Panc1 (cell line): ENCODE measurements at regions not wholly inside any gene's neighbourhood (a gene's known extent, or its start where the extent isn't known, plus 50 kb on each side); places are given as distances from the start of the nearest gene placed in this dataset.

Experiments used
- ATAC-seq: fragments of 200-7000 bp; cut with Tn5 transposase; 2 replicates; pipeline ENCODE4 v1.9.1; 2020; ENCODE audit warnings: mild to moderate bottlenecking, moderate library complexity
- BruUV-seq: library from RNA; stranded (reverse); fragments of 400-500 nt; replicated peaks from 2 replicates; lab custom pipeline; 2021; lab: Mats Ljungman, UMichigan
- CTCF ChIA-PET: fragments of 300-600 bp; sonication (Branson Sonifier 250); formaldehyde crosslinking; loops from one replicate; lab custom pipeline; 2022; ENCODE audit warnings: antibody characterized with exemption; lab: Charles Lee
- POLR2A ChIA-PET: fragments of 300-600 bp; sonication (Branson Sonifier 250); formaldehyde crosslinking; loops from one replicate; lab custom pipeline; 2022; ENCODE audit warnings: antibody characterized with exemption; lab: Charles Lee
- DNase-seq: peaks from one replicate; pipeline ENCODE4 v3.0.0-alpha.2; 2010; ENCODE audit warnings: low read depth, low spot score
- H3K27ac ChIP-seq: 2 replicates; pipeline ENCODE4 v1.5.1; 2011; ENCODE audit warnings: mild to moderate bottlenecking, low read length, inconsistent platforms
- H3K27me3 ChIP-seq: fragments of 200-500 bp; sonication (Bioruptor generic); 2 replicates; pipeline ENCODE4 v1.6.0; 2014; ENCODE audit warnings: low read length, inconsistent platforms; ENCODE audit not compliant: control insufficient read depth, insufficient read depth
- H3K36me3 ChIP-seq: fragments of 200-500 bp; sonication (Bioruptor generic); 2 replicates; pipeline ENCODE4 v1.5.1; 2014; ENCODE audit warnings: inconsistent platforms, mild to moderate bottlenecking, low read length, moderate library complexity; ENCODE audit not compliant: control insufficient read depth, insufficient read depth
- H3K4me1 ChIP-seq: 2 replicates; pipeline ENCODE4 v1.5.1; 2011; ENCODE audit warnings: inconsistent platforms, mild to moderate bottlenecking, low read length, moderate library complexity; ENCODE audit not compliant: control insufficient read depth, insufficient read depth
- H3K4me3 ChIP-seq, 2 experiments: 2 replicates each; pipeline ENCODE4 v1.5.1; 2011 to 2012; ENCODE audit warnings: low read depth in 2 of 2, low read length in 2 of 2, mild to moderate bottlenecking in 2 of 2, inconsistent platforms in 1 of 2, moderate library complexity in 1 of 2
- H3K9me3 ChIP-seq: fragments of 200-500 bp; sonication (Bioruptor generic); 2 replicates; pipeline ENCODE4 v1.5.1; 2014; ENCODE audit warnings: low read depth, mild to moderate bottlenecking, inconsistent platforms, low read length, moderate library complexity; ENCODE audit not compliant: control insufficient read depth, insufficient read depth
- CTCF ChIP-seq: fragments of 450-650 bp; IDR thresholded peaks from 2 replicates; pipeline ENCODE4 v1.5.1; 2017; ENCODE audit warnings: mild to moderate bottlenecking
- POLR2AphosphoS5 ChIP-seq: IDR thresholded peaks from 2 replicates; pipeline ENCODE4 v1.6.1; 2012; ENCODE audit warnings: mild to moderate bottlenecking, low read depth, low read length, moderate library complexity
- REST ChIP-seq, 2 experiments: IDR thresholded peaks; 2 replicates each; pipeline ENCODE4 v1.6.1; 2011 to 2012; ENCODE audit warnings: low read depth in 2 of 2, control low read depth in 1 of 2, low read length in 1 of 2, mild to moderate bottlenecking in 1 of 2, moderate library complexity in 1 of 2; ENCODE audit not compliant: insufficient read depth in 1 of 2
- SIN3A ChIP-seq: IDR thresholded peaks from 2 replicates; pipeline ENCODE4 v1.6.1; 2012; ENCODE audit warnings: low read depth, mild to moderate bottlenecking, low read length, moderate library complexity, borderline replicate concordance; ENCODE audit not compliant: insufficient read depth
- TCF7L2 ChIP-seq: IDR thresholded peaks from 2 replicates; pipeline ENCODE4 v1.6.1; 2011; ENCODE audit warnings: mild to moderate bottlenecking, low read depth, low read length, inconsistent platforms
- in situ Hi-C: cut with HindIII; loops from 2 replicates; pipeline ENCODE4 v1.10.0; 2016; ENCODE audit warnings: low sequenced_read_pairs, low pct_unique_long_range_greater_than_20kb
- intact Hi-C: fragments of 100-400 bp; cut with micrococcal nuclease; formaldehyde crosslinking; loops from one replicate; pipeline ENCODE4 v1.10.0; 2022; ENCODE audit not compliant: unreplicated experiment

GRCh38 chr3:159007331-159007730 is 205.5 kb downstream of the MFSD1 start:
- Histone ChIP-seq H3K9me3 (no peaks in the 10 kb centered on the region), H3K27me3 (peaks cover 2% of the 10 kb centered on the region; the same call in 1 of the 2 replicates), H3K36me3 (no peaks in the 10 kb centered on the region), H3K27ac (no peak overlapping the region), H3K4me1 (no peaks in the 10 kb centered on the region), H3K4me3 (no peak overlapping the region)
- TF ChIP-seq SIN3A (no peak), REST (IDR thresholded peaks at IDR 0.05; ENCODE audit: insufficient read depth in 1 of 2, low read depth in 2 of 2, low read length in 1 of 2) (no peak), POLR2AphosphoS5 (no peak), TCF7L2 (no peak), CTCF (no peak)
- no peak for DNase-seq
- POLR2A ChIA-PET: no interaction called here
- in situ Hi-C loops (no loop called here), intact Hi-C loops (no loop called here)
- no TSS peak for BruUV-seq
- no peak for ATAC-seq
- CTCF ChIA-PET: no interaction called here

- ChIA-PET CTCF (interaction anchor here (0.7 kb wide), 1 partner anchor 110 kb away, joined by 3 read pairs; no protein-coding TSS in a partner anchor), POLR2A (no interaction called here)
- H3K27me3 ChIP-seq: peaks cover 2% of the 10 kb centered on the region; the same call in 1 of the 2 replicates
These were observed 206.5 kb downstream of the MFSD1 start for GRCh38 chr3:159008401-159008800.

More at GRCh38 chr3:159008401-159008800, 206.5 kb downstream of the MFSD1 start:
- ATAC-seq (no peak), DNase-seq (no peak)
- no peak overlapping the region for H3K4me3 ChIP-seq
- no peaks in the 10 kb centered on the region for H3K9me3 ChIP-seq
- no peaks in the 10 kb centered on the region for H3K4me1 ChIP-seq
- TF ChIP-seq POLR2AphosphoS5 (no peak), CTCF (no peak), REST (IDR thresholded peaks at IDR 0.05; ENCODE audit: insufficient read depth in 1 of 2, low read depth in 2 of 2, low read length in 1 of 2) (no peak), SIN3A (no peak), TCF7L2 (no peak)
- in situ Hi-C loops: no loop called here
- no TSS peak for BruUV-seq
- intact Hi-C loops: no loop called here
- H3K36me3 ChIP-seq: no peaks in the 10 kb centered on the region; the same call in 1 of the 2 replicates
- H3K27ac ChIP-seq: no peak overlapping the region
